COR-L47 (cell line): ENCODE measurements at regions not wholly inside any gene's neighbourhood (a gene's known extent, or its start where the extent isn't known, plus 50 kb on each side); places are given as distances from the start of the nearest gene placed in this dataset.
"Not testable (repeated sequence)": the region's sequence is repeated elsewhere in the genome, so short reads cannot be mapped to it uniquely, and the experiment has no call there.

ENCODE experiments used
- DNase-seq: peaks from one replicate; lab custom pipeline; 2025; lab: John Stamatoyannopoulos, UW

DNA sequence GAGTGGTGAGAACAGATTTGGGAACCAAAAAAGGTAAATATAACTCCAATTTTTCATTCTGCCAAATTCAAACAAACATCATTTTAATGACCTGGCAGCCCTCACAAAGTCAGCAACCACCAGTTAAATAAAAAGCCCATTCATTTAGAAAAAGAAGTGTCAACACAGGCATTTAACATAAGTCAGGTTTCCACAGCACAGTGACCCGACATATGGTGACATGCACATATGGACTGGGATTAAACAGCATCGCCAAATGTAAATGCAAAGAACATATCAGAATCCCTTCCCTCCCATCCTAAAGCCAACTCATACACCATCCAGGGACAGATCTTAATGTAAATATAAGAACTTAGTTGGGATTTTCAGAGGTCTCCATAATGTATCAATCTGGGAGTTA, 293.2 kb downstream of the FGFR2 start:
- DNase-seq: no peak

DNA sequence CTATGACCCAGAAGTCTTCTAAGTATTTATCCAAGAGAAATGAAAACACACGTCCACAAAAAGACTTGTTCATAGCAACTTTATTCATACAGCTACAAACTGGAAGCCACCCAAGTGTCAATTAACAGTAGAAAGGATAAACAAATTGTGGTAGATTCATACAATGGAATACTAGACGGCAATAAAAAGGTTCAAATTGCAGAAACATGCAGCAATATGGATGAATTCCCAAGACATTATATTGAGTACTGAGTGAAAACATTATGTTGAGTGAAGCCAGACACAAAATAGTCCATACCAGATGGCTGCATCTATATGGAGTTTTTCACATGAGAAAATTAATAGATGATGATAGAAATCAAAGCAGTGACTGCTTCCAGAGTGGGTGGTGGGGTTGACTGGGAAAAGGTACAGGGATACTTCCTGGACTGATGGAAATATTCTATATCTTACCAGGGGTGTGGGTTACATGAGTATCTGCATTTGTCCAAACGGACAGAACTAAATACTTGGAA, 292.0 kb downstream of the FGFR2 start:
- no peak for DNase-seq

DNA sequence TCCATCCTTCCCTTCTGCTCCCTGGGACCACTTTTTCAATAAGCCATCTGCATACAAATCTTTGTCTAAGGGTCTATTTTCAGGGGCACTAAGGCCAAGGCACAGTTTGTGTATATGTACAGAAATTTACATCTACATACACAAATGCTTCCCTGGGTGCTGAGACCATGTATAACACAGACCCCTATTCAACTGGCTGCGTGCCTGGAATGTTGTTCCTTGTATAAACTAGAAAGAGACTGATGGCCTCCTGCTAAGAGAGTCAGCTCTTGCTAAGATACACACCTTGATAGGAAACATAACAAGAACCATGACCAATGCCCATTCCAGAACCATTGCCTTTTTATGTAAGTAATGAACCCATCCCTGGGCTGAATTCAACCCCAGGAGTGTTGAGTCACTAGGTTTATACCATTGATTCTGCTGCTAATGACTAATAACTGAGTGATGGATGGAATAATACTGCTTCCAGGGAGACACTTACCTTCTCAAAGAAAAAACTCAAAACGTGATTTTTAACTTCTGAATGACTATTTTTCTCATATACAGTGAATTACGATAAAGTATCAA, 290.7 kb downstream of the FGFR2 start:
- no peak for DNase-seq

DNA sequence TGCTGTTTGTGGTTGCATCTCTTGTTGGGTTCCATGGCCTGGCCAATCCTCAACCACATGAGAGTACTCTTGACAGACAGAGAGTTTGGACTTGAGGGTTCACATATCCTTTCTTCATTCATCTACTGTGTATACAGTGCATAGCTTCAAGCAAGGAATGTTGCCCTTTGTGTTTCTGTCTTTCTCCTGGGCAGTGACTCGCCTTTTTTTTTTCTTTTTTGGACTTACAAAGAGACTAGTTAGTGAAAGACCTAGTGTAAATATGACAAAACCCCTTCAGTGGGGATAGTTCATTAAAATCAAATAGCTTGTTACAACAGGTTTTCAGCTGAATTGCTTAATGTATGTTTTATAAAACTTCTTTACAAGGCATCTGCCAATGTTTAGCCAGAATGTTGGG, 290.2 kb downstream of the FGFR2 start:
- DNase-seq: no peak

DNA sequence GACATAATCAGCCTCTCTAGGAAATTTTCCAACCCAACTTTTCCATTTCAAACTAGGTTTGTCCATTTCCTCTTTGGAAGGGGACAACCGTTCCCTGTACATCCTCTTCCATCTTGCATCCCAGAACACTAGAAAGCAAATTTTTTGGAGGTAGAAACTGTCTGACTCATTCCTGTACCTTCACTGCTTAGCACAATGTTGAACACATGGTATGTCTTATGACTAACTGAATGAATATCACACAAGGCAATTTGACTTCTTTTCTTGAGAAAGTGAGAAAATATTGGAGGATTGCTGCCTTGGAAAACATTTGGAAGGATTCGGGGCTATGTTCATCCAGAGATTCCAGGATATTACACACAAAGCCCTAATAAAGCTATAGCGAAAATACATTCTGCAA, 289.1 kb downstream of the FGFR2 start:
- DNase-seq: no peak

DNA sequence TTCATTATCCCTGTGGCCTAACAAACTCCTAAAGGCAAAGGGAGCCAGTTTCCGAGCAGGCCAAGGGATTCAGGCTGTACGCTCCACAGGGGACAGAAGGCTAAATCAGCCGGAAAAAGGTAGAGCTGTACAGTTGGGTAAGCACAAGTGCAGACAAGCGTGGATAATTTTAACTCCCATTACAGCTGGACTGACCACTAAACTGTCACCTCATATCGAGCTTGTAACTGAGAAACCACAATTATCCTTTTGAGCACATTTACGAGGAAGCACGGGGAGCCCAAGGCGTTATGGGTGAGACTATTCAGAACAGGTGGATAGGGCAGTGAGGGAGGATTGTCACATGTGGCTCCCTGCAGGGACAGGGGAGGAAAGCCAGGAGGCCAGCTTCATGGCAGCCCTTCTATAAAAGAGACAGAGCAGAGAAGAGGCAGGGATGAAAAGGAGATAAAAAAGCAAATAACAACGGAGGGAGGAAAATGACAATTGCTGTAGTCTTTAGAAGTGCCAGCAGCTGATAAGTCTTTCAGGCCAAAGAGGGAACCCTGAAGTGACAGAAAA, 288.0 kb downstream of the FGFR2 start:
- DNase-seq: peak; percentile 65

DNA sequence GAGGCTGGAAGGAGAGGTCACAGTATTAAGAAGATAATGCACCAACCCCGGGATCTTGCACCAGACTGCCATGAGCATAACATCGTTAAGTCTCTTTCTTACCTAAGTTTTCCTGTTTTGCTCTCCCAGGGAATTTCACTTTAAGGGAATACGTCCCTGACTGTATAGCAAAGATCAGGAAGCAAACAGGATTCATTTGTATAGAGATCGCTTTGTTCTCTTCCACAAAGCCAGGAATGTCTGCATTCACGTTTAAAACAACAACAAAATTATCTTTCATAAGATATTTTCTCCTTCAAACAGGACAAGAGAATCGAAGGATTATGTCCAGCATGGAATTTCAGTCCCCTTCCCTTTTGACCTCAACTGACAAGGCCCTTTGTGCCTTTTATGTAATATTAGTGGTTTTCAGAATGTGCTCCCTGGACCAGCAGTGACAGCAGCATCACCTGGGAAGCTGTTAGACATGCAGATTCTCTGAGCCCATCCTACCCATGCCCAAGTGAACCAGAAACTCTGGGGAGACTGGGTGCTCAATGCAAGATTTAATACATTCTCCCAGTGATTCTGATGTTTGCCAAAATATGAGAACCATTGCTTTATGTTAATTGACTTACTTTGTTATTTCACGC, 286.3 kb downstream of the FGFR2 start:
- no peak for DNase-seq

DNA sequence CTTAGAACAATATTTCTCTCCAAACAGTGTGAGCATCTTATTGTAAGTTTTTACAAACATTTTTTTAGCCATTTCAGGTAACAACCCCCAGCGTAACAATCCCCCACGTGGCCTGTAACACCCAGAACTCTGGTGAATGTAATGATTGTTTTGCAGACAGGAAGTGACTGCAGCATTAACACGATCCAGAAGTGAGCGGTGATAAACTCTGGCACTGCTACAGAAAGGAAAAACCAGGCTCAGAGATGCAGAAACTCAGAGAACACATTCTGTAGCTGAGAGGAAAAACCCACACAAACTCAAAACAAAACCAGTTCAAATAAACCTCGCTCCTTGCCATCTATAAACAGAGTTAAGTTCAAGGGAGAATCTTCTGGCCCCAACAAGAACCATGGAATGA, 285.7 kb downstream of the FGFR2 start:
- no peak for DNase-seq

DNA sequence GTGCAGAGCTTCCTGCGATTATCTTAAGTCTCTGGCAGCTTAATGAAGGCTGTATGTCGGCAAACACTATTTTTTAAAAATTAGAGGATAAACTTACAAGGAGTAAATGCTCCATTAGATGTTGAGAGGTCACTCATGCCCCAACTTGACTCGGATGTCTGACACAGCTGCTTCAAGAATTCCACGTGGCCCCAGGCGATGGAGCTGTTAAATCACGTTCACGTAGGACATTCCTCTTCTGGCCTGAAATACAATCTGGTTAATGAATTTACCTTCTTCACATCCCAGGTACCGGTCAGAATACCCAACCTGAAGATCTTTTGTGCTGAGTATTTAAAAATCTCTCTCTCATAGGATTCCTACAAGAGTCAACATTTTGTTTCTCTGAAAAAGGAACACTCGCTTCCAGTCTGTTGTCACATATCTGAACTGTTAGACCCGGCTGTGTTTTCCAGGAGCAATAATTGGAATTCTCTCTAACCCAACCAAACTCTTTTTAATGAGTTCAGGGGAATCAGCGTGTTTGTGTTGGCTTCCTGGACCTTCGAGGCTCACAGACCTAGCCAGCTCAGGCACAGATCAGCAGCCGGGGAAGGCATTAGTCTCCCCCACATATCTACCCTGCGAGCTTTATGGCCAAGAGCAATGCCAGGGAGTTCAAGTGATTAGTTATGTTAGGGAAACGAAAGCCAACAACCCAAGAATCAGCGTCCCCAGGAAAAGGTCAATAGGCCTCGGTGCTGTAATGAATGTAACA, 284.9 kb downstream of the FGFR2 start:
- DNase-seq: no peak

DNA sequence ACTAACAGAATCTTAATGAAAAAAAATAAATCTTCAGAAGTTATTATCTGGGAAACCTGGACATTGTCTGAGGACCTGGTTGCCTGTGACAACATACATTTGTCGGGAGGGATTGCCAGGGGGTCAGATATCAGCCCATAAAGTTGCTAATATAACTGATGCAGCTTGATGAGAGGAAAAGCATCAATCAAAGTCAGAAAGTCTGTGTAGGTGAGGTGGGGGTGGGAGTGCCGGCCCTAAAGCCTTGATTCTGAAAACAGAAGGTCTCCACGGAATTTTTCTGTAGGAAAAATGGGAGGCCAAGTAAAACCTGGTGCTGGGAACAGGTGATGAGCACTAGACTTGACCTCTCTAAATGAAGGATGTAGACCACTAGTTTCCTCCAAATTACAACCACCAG, 281.8 kb downstream of the FGFR2 start:
- no peak for DNase-seq

DNA sequence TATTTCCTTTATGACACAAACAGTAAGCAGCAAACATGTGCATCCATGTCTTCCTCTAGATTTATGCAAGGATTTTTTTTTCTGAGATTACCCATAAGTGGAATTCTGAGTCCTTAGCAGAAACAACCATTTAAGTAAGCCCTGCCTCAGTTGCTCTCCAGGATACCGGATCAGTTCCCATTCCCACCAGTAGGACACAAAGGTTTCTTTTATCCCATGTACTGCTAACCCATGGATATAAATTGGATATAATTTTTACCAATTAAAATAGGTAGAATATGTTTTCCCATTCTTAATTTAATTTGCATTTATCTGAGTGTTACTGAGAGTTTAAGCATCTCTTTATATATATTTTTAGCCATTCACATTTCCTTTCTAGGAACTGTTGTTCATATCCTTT, 280.9 kb downstream of the FGFR2 start:
- DNase-seq: no peak

DNA sequence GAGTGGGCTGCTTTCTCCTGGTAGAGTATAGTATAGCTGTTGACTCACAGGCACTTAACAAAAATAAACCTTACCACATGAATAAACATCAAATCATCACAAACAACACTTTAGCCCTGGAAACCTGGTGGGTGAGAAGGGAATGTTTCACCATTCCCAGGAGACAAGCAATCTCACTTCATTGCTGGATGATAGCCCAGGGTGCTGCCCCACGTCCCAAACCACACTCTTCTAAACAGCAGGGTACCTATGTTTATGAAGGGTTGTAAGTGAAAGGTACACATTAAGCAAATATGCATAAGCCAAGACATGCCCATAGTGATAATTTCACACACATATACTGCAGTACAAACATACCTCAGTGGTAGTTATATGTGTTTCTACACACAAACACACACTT, 276.2 kb downstream of the FGFR2 start:
- DNase-seq: no peak

DNA sequence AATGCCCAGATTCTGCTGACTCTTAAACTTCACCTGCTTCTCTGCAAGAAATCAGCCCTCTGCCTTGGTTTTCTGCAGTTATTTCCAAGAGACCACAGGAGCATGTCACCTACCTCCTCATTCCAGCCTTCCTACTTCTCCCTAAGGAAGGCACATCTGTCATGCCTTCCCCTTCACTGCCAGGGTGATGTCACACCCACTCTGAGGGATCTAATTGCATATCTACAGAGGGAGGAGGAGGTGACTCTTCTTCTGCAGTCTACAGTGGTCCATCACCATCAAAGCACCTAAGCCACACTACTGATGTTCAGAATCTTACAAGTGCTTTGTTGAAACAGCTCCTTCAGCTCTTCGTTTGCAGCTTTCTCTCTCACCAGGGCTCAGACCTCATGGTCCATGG, 275.5 kb downstream of the FGFR2 start:
- no peak for DNase-seq

DNA sequence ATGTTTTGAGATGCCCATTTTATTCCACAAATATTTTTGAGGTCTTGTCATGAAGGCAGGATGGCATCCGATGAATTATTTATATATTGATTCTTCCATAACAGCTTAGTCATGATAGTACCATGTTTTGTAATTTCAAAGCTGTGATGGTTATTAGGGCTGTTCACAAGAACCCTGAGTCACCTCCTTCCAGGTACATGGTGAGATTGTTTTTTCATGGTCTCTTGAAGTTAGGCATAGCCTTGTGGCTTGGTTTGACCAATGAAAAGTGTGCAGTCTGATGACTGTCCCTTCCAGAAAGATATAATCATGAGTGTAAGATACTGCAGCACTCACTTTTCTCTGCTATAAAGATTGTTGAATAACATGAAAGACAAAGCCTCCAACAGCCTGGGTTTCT, 274.8 kb downstream of the FGFR2 start:
- no peak for DNase-seq

DNA sequence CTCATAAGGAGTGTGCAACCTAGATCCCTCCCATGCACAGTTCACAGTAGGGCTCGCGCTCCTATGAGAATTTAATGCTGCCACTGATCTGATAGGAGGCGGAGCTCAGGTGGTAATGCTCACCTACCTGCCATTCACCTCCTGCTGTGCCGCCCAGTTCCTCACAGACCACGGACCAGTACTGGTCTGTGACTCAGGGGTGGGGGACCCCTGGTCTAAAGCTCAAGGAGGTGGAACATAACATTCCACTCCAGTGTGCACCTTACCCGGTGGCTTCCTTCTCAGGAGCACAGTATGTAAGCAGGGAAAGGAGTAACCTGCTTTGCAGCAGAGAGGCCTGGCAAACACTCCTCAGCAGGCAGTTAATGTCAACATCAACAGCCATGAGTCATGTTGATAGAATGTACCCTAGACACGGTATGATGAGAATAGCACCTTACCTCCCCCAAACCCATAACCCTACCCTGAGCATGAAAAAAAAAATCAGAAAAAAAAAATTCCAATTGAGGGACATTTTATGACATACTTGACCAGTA, 273.5 kb downstream of the FGFR2 start:
- DNase-seq: no peak

DNA sequence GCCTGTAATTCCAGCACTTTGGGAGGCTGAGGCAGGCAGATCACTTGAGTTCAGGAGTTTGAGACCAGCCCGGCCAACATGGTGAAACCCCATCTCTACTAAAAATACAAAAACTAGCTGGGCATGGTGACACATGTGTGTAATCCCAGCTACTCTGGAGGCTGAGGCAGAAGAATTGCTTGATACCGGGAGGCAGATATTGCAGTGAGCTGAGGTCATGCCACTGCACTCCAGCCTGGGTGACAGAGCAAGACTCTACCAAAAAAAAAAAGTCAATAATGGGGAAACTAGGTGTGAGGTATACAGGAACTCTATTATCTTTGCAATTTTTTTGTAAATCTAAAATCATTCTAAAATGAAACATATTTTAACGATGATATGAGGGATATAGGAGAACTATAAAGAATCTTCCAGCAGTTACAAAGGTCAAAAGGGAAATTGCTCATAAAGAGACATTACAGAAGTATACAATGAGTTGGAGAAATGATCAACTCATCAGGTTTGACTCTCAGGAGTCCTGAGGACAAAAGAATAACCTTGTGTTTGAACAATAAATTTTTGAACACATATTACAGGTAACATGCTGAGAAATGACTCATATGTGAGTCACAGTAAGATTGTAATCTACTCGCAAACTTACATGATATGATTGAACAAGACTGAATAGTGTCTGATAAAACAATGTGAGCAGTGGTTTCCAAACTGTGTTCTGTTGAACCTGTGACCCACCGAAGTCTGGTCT, 272.6 kb downstream of the FGFR2 start:
- no peak for DNase-seq

DNA sequence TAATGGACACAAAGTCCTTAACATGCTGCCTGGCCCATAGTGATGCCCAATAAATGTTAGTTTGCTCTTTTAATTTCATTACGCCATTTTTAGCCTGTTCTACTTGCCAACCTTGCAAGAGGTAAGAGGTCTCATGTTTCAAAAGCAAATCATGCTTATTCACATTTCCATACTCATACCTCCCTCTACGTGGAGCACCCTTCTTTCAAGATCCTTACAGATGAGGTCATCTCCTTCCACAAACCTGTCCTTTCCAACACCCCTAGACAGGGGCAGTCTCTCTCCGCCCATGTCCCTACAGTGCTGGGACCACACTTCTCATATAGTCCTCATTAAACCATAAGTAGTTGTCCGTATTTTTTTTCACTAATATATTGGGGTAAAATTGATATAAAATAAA, 271.3 kb downstream of the FGFR2 start:
- no peak for DNase-seq

DNA sequence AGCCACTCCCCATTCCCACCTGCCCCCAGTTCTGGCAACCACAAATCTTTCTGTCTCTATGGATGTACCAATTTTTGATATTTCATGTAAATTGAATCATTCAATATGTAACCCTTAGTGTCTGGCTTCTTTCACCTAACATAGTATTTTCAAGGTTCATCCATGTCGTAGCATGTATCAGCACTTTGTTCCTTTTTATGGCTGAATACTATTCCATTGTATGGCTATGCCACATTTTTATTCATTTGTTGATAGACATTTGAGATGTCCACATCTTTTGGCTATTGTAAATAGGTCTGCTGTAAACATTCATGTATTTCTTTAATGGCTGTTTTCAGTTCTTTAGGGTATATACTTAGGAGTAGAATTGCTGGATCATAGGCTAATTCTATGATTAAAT, 270.5 kb downstream of the FGFR2 start:
- no peak for DNase-seq

DNA sequence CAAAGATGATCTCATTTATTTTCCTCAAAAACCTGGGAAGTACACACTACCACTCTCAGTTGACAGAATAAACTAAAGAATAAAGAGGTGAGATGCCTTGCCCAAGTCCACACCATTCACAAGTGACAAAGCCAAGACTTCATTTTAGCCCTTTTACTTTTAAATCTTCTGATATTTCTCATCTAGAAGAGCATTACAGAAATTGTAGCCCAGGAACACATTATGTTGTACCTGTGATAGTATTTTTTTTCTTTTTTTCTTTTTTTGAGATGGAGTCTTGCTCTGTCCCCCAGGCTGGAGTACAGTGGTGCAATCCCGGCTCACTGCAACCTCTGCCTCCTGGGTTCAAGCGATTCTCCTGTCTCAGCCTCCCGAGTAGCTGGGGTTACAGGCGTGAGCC, 268.6 kb downstream of the FGFR2 start:
- not testable (repeated sequence) for DNase-seq

DNA sequence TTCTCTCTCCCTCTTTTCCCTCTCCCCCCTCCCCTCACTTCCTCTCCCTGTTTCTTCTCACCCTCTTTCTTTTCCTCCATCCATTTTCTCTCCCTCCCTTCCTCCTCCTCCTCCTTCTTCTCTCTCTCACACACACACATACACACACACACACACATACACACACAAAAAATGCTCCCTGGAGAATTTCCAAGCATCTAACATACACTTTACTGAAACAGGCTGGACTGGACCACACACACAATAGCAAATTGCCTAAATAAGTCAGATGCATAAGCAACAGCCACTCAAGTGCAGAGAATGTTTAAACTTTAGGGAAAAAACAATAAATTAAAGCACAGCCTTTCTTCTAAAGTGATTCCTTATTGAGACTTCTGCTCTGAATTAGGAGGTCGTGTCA, 267.7 kb downstream of the FGFR2 start:
- no peak for DNase-seq

DNA sequence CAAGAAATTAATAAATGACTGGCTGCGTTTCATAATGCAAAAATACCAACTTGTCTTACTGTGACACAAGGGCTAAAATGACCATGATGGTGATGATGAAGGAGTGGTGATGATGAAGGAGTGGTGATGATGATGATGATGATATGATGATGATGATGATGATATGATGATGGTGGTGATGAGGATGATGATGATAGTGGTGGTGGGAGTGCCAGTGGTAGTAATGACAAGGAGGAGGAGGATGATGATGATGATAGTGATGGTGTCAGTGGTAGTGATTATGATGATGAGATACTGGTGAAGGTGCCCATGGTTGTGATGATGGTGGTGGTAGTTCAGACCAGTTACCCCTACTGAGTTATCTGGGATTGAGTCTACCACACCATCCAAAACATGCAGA, 265.9 kb downstream of the FGFR2 start:
- DNase-seq: no peak
